ENCODE measurements at regions not wholly inside any gene's neighbourhood (a gene's known extent, or its start where the extent isn't known, plus 50 kb on each side); places are given as distances from the start of the nearest gene placed in this dataset.
"Not testable (repeated sequence)": the region's sequence is repeated elsewhere in the genome, so short reads cannot be mapped to it uniquely, and the experiment has no call there.

DNA sequence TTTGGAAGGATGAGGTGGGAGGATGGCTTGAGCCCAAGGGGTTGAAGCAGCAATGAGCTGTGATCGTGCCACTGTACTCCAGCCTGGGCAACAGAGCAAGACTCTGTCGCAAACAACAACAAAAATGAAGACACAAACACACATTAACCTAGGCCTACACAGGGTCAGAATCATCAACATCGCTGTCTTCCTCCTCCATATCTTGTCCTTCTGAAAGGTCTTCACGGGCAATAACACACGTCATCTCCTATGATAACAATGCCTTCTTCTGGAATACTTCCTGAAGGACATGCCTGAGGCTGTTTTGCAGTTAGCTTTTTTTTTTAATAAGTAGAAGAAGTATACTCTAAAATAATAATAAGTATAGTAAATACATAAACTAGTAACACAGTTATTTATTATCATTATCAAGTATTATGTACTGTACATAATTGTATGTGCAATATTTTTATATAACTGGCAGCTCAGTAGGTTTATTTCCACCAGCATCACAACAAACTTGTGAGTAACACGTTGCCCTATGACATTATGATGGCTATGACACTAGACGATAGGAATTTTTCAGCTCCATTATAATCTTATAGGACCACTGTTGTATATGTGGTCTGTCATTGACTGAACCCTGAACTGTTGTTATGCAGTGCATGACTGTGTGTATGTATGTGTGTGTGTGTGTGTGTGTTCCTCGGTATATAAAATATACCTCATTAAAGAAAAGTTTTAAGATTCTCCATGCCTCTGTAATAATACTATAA lies 69.2 kb upstream of the MAML3 start:
- DNase-seq (ENCODE audit: low spot score), result no peak
- in situ Hi-C loops (cut with HindIII; ENCODE audit: low sequenced_read_pairs), result no loop called here

DNA sequence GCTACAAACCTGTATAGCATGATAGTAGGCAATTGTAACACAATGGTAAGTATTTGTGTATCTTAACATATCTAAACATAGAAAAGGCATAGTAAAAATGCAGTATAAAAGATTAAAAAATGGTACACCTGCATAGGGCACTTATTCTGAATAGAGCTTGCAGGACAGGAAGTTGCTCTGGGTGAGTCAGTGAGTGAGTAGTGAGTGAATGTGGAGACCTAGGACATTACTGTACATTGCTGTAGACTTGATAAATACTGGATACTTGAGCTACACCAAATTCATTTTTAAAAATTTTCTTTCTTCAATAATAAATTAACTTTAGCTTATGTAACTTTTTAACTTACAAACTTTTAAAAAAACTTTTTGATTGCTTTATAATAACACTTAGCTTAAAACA lies 68.2 kb upstream of the MAML3 start:
- DNase-seq (ENCODE audit: low spot score), result no peak
- in situ Hi-C loops (cut with HindIII; ENCODE audit: low sequenced_read_pairs), result no loop called here

DNA sequence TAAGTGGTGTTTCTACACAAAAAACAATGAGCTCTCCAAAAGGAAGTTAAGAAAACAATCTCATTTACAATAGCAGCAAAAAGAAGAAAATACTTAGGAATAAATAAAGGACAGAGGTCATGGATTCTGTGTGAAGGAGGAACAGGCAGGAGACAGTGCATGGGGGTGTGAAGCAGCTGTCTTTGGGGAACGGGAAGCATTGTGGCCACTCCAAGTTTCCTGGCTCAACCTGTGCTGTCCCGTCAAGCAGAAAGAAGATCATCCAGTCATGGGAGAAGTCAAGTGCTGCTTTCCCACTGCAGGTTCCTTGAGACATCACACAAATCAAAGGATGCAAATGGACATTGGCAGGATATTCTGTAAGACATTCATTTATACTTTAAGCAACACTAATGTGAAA lies 66.1 kb upstream of the MAML3 start:
- in situ Hi-C loops (cut with HindIII; ENCODE audit: low sequenced_read_pairs), result no loop called here
- no peak for DNase-seq (ENCODE audit: low spot score)

DNA sequence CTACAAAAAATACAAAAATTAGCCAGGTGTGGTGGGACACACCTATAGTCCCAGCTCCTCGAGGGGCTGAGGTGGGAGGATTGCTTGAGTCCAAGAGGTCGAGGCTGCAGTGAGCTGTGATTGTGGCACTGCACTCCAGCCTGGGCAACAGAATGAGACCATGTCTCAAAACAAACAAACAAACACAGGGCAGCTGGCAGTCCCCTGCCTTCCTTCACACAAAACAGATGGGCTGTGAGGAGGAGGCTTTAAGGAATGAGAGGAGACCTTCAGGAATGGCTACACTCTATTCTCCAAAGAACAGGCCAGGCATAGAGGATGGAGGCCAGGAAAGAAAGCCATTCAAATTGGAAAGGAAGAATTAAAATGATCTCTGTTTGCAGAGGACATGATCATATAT lies 65.6 kb upstream of the MAML3 start:
- in situ Hi-C loops (cut with HindIII; ENCODE audit: low sequenced_read_pairs), result no loop called here
- no peak for DNase-seq (ENCODE audit: low spot score)

- in situ Hi-C loops (cut with HindIII; ENCODE audit: low sequenced_read_pairs); DNase-seq (ENCODE audit: low spot score): not testable (repeated sequence)
Measured at GRCh38 chr4:140219070-140219469, 65.1 kb upstream of the MAML3 start.

GRCh38 chr4:140213749-140214148 lies 59.8 kb upstream of the MAML3 start:
- no peak for DNase-seq (ENCODE audit: low spot score)
- in situ Hi-C loops (cut with HindIII; ENCODE audit: low sequenced_read_pairs), result no loop called here

DNA sequence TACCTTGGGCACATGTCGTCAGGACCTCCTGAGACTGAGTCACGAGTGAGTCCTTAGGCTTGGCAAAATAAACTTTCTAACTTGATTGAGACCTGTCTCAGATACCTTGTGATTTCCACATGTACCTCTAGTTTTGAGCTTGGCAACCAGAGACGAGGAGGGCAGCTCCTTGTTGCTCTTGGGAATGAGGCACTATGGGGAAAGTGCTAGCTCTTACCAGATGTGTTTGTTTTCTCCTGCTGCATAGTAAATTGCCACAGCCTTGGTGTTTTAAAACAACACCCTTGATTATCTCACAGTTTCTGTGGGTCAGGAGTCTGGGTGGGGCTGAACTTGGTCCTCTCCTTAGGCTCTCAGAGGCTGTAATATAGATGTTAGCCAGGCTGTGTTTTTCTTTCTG lies 59.1 kb upstream of the MAML3 start:
- DNase-seq (ENCODE audit: low spot score), result no peak
- in situ Hi-C loops (cut with HindIII; ENCODE audit: low sequenced_read_pairs), result no loop called here

- DNase-seq (ENCODE audit: low spot score), result no peak
- in situ Hi-C loops (cut with HindIII; ENCODE audit: low sequenced_read_pairs), result no loop called here
Measured at GRCh38 chr4:140212646-140213045, 58.7 kb upstream of the MAML3 start.

DNA sequence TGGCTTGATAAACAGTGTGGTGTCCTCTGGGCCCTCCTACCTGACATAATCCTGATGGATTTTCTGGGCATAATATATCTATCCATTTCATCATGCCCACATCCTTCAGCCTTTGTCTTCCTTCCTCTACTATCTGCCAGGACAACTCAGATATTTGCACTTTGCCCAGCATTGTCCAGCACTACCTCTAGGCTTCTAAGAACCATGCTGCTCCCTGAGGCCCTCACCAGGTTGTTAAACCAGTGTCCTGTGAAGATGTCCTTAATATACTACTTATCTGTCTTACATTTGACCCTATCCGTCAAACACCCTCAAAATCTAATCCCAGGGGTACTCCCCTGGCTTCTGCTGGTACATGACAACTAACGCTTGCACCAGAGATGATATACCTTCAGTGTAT lies 58.2 kb upstream of the MAML3 start:
- no peak for DNase-seq (ENCODE audit: low spot score)
- in situ Hi-C loops (cut with HindIII; ENCODE audit: low sequenced_read_pairs), result no loop called here

DNA sequence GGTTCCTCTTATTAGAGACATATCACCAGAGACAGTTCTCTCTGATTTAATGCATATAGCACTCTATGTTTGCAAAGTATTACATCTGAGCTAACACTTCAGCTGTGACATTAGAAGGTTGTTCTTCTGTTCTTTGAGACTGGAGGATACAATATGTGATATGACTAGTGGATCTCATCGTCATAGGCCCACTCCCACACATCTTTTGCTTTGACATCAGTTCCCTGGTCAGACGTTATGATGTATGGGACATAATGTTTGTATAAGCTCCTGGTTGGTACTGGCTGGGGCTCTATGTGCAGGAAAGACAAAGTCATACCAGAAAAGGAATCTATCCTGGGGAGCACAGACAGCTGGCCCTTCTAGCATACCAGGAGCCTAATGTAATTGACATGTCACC lies 57.7 kb upstream of the MAML3 start:
- DNase-seq (ENCODE audit: low spot score), result no peak
- in situ Hi-C loops (cut with HindIII; ENCODE audit: low sequenced_read_pairs), result no loop called here

DNA sequence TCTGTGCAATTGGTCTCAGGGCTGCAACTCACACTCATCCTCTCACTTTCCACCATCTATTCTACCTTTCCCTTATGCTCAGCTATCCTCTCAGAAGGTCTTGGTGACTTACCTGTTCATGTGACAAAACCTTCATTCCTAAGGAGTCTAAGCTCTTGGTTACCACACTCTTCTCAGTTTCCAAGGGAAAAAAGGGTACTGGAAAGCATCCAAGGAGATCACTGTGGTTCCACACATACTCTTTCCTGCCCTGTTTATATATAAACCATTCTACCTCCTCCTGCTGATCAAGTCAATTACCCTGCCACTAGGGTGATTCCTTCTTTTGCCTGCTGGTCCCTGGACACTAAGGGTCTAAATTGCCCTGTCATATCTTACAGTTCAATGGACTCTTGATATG lies 57.2 kb upstream of the MAML3 start:
- DNase-seq (ENCODE audit: low spot score), result no peak
- in situ Hi-C loops (cut with HindIII; ENCODE audit: low sequenced_read_pairs), result no loop called here

- DNase-seq (ENCODE audit: low spot score), result no peak
- in situ Hi-C loops (cut with HindIII; ENCODE audit: low sequenced_read_pairs), result no loop called here
Measured at GRCh38 chr4:140208921-140209320, 54.9 kb upstream of the MAML3 start.

Data from G401 (cell line).